LHCN-M2 (cell line): ENCODE measurements at regions not wholly inside any gene's neighbourhood (a gene's known extent, or its start where the extent isn't known, plus 50 kb on each side); places are given as distances from the start of the nearest gene placed in this dataset.

Experiments used
- DNase-seq: peaks from one replicate; pipeline ENCODE4 v3.0.0-alpha.2; 2012; ENCODE audit warnings: low read depth

DNA sequence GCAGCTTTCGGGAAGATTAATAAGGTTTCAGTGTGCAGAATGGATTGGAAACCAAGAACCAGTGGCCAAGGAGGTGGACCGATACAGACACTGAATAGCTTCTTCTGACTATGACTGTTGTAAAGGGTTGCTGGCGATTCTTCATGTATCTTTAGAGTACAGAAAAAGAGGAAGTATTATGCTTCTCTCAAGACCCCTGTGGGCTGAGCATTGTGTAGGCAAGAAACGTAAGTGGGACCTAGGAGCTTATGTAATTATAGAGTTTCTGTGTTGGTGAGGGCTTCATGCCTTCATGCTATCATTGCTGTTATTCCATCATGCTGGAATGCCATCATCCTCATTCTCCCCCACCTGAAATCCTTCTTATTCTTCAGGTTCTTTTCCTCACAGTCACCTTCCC, 105.4 kb upstream of the AKIRIN2 start:
- no peak for DNase-seq

DNA sequence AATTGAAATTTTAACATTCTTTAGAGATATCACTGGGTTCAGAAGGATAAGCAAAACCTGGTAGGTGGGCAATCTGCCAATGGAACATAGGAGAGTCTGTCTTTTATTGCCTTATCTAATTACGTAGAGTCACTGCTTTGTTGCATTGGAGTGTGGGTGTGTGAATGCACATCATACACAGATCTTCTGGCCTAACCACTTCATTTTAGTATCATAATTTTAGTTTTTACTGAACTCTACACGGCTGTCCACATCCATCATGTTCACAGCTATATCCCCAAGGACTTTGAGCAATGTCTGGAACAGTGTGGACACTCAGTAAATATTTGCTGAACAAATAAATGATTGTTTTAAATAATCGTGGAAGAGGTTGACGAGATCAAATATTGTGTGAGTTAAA, 104.6 kb upstream of the AKIRIN2 start:
- DNase-seq = peak; percentile 70

DNA sequence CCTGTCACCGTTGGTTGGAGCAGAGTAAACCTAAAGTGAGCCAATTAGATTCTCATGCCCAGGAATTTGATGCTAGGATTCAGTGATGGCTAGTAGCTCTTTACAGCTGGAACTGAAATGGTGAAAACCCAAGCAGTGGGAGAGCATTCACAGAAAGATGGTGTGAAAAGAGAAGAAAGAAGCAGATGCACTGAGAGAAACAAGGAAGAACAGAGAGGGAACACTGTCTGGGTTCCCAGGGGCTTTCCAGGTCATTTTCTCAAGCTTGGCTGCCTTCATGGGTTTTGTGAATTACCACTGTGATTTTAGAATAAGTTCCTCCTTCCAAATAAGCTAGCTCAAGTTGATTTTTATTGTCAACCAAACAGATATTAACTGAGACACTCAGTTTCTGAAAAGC, 104.1 kb upstream of the AKIRIN2 start:
- no peak for DNase-seq

DNA sequence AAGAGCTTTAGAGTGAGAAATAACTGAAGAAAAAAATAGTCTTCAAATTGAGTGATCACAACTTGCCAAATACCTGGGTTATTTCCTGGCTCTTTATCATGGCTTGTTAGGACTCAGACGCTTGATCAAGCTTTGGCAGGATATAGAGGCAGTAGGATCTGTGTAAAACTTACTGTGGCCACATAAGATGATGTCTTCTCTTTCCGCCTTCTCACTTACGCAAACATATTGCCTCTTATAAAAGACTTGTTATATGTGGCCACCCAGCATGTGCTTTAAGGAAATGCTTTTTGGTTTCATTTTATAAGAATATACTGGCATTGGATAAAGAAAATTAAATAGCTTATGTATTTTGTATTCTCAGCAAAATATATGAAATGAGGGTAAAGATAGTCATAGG, 101.8 kb upstream of the AKIRIN2 start:
- DNase-seq = no peak

DNA sequence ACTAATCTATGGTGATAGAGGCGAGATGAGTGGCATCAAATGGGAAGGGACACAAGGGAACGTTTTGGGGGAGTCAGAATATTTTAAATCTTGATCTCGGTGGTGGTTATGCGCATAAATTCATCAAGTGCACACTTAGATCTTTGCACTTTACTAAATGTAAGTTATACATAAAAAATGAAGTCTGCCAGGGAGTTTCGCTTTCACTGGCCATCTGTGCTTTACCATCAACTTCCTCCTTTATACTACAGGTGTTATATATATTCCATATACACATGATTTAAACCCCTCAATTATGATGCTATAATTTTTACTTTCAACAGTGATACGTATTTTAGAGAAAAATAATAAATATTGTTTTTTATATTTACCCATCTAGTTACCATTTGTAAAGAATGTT, 97.6 kb upstream of the AKIRIN2 start:
- DNase-seq = no peak

DNA sequence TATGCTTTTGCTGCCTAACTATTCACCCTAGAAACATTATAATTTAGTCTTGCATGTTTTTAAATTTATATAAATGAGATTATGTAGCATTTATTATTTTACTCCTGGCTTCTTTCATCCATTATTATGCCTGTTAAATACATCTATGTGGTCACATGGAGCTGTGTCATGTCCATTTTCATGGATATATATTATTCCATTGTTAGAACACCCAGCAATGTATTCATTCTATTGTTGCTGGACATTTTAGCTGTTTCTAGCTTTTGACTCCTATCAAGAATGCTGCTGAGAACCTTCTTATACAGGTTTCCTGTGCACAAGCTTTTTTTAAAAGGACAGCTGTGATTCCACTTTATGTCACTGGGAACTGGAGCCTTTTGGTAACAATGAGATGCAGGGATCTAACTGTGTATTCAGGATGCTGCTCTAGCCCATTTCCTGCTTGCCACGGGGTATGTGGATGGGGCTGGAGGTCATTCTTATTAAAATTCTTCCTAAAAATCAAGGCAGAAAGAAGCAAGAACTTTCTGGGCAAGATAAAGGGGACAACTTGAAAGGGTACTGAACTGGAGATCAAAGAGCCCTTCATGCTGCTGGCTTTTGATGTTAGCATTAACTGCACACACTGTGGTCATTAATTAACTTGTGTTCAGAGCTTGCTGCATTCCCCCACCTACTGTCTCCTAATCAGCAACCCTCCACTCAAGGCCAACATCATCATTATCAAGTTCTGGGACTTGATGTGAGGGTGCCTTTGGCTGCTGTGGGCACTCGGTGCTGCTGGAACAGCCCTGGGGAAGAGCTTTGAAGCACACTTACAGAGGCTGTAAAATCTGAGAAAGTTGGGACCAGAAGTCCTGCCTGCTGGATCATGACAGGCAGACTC, 96.6 kb upstream of the AKIRIN2 start:
- DNase-seq = no peak

DNA sequence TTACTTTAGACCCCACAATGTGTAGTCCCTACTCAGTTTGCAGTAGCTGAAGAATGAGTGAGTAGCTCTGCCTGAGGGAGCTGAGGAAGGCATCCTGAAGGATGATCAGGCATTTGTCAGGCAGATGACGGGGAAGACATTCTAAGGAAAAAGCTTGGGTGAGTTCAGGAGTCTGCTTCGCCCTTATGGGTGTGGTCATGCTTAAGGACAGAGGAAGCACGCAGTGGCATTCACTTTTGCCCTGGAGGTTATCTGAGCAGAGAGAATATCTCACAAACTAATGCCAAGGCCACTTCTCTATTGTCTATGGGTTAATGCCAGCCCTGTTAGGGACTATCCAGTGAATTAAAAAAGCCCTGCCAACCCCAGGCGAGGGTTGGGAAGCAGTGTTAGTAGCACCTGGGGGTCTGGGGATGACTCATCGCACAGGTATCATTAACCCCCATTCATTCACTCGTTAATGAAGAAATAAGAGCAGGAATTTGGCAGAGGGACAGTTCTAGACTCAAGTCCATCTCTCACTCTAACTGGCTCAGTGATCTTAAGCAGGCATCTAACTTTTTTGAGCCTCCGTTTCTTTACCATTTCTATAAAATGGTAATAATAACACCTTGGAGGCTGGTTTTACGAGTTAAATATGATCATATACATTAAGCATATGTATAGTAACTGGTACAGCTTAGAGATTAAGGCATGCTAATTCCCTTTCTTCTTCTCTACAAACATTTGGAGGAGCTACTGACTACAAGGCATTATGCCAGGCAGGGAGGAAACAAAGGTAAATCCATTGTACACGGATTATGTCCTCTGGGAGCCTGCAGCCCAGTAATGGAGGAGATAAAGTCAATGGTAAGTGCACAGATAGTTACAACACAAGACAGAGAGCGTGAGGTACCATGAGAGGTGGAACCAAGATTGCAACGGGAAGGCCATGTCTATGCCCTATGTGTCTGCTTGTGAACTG, 93.2 kb upstream of the AKIRIN2 start:
- DNase-seq = no peak

DNA sequence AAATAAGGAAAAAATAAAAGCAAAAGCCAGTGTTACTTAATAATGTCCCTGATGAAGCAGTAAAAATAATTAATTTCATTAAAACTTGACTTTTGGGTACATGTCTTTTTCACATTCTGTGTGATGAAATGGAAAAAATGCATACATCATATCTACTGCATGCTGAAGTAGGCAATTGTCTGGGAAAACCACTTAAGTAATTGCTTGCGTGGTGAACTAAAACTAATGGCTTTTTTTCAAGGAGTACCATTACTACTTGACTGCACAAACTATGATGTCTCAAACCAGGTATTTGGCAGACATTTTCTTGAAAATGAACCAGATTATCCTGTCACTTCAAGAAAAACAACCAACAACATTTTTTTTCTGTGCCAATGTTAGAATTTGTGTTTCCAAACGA, 91.3 kb upstream of the AKIRIN2 start:
- no peak for DNase-seq

DNA sequence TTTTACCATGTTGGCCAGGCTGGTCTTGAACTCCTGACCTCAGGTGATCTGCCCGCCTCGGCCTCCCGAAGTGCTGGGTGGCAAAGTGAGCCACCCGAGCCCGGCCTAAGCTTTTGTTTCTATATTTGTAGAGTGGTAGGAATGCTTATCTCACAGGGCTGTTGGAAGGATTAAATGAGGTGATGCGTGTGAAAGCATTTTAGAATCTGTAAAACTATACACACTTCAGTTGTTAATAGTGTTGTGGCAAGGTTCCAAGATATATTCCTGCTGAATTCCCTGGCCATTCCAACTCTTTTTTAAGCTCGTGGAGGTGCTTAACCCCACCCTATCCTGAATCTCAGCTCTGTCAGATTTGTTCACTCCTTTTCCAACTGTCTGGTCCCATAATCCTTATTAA, 89.9 kb upstream of the AKIRIN2 start:
- DNase-seq = no peak

DNA sequence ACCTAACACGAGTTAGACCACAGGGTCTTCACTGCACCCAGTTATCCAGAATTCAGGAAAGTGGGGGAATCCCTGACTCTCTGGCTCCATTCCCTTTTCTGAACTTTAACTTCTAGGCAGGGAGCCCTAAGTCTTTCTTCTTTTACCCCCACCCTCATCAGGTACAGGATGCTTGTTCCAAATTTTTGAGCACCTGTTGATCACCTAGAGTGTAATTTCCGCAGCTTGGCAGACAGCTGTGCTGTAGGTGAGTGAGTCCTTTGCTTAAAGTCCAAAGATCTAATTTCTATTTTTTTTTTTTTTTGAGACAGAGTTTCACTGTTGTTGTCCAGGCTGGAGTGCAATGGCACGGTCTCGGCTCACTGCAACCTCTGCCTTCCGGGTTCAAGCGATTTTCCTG, 89.5 kb upstream of the AKIRIN2 start:
- no peak for DNase-seq

DNA sequence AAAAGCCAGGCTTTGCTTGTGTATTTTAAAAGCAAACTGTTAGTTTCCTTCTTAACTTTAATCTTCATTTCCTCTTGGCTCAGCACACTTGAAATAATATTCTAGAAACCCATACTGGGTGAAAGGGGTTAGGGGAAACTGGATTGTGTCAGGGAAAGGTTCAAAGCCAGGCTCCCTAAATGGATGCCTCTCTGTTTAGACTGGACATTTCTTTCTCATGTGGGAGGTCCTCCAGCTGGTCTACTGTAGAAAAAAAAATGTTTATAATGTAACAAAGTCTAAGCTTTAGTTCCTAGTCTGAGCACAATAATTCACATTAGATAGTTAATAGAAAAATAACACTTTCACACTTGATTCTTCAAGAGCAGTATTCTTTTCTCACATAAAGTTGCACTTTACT, 89.0 kb upstream of the AKIRIN2 start:
- DNase-seq = no peak

DNA sequence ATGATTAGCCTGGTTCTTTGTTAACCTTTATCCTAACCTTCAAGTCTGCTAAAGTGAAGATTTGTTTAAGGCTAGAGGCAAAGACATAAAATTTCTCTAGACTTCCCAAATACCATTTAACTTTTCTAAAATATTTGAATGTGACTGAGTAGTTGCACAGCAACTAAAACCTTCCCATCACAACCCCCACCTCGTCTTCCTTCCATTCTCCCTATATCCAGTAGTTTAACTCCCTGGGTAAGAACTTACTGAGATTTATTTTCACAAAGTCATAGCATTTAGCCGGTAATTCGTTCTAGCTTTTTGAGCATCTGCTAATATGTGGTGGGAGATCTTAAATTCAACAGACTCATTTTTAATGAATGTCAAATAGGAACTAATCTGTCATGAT, 87.9 kb upstream of the AKIRIN2 start:
- no peak for DNase-seq

DNA sequence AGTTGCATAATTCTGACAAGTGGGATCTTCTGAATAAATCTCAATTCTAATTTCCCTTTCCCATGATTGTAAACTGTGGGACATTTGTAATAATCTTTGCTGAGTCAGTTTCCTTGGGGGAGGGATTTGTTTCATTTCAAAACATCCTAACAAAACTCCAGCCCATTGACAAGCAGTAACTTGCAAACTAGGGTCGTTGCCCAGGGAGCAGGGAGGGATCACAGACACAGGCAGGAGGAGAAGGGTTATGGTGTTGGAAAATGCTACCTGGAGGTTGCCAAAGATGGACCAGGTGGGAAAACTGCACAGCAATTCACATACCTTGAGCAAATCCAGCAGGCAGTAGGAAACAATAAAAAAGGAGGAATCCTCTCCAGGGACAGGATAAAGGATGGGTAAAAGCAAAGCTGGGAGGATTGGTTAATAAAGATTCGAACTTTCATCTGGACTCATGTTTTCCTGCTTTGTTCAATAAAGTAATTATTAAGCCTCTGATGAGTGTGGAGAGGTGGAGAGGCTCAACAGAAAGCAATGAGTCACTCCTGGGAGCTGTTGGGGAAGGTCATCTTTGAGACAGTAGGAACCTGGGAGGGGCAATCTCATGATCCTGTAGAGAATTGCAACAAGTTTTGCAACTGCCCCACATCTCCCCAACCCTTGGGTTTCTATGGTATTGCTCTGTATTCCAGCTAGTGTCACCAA, 87.3 kb upstream of the AKIRIN2 start:
- peak; percentile 58 for DNase-seq

DNA sequence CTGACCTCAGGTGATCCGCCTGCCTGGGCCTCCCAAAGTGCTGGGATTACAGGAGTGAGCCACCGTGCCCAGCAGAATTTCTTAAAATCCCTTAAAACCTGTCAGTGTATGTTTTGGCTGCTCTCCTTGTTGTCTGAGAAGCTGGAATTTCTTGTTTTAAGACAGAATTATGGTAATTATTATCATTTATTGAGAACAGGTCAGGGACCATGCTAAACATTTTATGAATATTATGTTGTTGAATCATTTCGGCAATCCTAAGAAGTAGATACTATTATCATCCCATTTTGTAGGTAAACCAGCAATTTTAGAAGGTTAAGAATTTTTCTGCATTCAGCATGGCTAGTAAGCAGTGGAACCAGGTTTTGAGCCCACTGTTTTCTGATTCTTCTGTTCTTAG, 86.1 kb upstream of the AKIRIN2 start:
- no peak for DNase-seq

DNA sequence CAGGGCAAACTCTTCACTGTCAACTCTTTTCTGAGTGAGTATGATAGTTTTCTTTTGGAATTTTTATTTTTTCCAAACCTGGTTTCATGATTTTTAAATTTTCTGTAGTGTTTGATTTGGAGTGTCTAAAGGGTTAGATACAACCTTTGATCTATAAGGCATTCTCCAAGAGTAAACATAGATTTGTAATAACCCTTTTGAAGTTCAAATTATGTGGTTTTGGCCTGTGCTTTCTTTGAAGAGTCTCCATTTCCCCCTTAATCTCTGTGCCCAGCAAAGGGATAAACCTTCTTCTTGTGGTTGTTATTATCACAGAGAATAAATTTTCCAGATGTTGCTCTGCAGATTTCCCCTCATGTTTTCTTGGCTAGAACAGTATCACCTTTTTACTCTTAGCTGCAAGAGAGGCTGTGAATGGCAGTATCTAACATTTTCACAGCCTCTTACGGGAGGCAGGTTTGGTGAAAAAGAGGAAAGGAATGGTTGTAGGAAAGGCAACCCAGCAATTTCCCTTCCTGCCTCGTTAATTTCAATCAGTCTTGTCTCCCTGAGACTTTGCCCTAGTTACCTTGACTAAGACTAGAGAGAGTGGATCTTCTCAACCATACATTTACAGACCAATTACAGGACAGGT, 83.3 kb upstream of the AKIRIN2 start:
- DNase-seq = no peak

DNA sequence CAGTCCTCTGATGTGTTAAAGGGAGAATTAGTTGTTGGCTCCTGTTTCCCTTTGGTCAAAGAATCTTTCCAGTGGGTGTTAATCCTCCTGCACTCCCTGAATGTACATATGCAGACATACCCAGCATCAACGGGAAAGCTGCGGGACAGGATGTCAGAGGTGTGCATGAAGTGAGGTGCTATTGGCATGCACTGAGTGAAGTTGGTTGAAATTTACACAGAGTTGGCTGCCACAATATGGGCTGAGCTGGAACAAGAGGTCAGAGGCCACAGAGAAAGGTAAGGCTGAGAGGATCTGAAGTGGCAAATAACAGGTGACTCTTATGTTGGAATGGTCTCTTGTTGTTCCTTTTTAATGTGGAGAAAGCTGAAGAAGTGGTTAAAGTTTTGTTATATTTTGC, 82.7 kb upstream of the AKIRIN2 start:
- DNase-seq = no peak

DNA sequence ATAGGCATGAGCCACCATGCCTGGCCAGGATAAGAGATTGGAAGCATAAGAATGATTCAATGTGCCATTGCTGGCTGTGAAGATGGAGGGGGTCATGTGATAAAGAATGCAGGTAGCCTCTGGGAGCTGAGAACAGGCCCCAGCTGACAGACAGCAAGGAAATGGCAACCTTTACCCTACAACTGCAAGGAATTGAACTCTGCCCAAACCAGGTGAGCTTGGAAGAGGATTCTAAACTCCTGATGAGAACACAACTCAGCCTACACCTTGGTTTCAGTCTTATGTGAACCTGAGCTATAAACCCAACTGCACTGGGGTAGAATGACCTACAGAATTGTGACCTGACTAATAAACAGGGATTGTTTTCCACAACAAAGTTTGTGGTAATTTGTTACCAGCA, 82.0 kb upstream of the AKIRIN2 start:
- no peak for DNase-seq

DNA sequence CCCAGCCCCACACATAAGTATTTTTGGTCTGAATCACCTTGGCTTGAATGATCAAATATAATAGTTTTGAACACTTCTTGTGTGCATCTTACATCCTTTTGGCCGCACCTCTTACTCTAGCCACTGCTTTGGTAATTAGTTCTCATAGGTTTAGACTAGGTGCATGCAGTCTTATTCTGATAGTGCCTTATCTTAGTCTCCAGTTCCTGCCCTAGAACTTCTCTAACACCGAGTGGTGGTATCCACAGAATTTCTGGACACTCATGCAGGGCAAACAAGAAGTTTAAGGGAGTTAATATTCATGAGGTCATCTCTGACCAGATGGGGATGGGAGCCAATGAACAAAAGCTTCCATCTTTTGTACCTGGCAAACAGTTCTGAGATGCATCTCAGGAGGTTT, 77.5 kb upstream of the AKIRIN2 start:
- DNase-seq = no peak

DNA sequence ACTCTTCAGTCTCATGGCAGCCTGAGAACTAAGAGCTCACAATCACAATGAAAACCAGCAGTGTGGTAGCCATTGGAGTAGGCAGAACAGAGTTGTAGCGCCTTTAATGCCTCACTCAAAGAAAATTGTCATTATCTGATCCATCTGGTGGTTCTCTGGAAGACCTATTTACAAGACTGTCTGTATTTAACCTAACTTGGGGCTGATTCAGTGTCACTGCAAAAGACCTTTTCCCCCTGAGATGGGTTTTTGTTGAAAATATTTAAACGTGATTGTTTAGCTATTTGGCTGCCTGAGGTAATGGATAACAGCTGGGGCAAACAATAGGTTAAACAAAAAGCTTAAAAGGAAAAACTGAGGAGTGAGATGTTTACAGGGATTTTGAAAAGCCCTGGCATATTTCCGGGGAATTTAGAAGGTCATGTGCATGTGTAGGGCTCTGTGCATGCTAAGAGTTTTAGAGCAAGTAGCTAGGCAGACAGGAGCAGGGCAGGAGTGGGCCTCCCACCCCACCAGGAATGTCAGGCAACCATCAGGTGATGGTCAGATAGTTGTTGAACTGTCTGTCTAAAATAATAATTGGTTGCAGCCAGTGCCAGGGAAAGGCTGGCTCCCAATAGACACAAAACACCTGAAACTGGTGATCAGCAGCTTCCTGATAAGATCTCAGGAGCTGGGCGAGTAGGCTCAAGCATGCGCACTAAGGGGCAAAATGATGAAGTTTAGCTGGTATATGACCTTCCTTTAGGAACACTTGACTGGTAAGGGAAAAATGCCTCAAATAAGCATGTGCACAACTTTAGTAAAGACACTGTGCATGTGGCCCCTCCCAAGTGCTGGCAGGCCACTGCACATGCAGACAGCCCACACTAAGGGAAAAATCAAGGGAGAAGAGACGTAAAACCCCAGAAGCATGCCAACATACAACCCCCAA, 70.8 kb upstream of the AKIRIN2 start:
- no peak for DNase-seq

DNA sequence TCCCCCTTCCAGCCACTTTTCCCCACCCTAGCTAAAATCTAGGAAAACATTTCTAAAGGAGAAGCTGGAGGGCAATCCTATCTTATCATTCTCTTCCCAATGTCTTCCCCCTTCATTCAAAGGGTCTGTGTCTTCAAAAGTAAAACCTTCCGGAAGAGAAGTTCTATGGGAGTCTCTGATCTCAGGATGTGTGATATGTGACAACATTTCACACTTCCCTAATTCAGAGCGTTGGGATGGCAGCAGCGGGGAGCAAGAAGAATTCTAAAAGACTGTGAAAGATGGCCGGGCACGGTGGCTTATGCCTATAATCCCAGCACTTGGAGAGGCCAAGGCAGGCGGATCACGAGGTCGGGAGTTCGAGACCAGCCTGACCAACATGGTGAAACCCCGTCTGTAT, 65.4 kb upstream of the AKIRIN2 start:
- no peak for DNase-seq

DNA sequence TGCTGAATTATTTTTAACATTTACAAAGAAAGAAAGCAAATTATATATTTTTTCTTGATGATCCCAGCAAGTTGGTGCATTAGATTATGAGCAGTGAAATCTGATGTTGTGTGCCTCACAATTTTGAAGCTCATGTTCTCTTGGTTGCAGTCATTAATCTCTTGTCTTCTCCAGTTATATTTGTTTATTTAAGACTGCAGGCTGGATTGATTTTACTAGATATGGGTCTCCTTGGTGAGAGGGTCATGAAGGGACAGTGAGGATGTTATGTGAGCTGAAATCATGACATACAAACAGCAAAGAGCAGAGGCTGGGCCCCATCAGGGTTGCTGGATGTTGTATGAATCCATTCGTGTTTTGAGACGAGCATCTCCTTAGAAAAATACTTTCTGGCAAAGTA, 64.2 kb upstream of the AKIRIN2 start:
- no peak for DNase-seq
